Body of pancreas (tissue), 4 donors: ENCODE measurements at regions not wholly inside any gene's neighbourhood (a gene's known extent, or its start where the extent isn't known, plus 50 kb on each side); places are given as distances from the start of the nearest gene placed in this dataset.

Experiments used
- ATAC-seq: fragments of 150-250 bp; one replicate; pipeline ENCODE4 v1.9.1; 2016
- DNase-seq, 4 donors: peaks; one replicate each; pipeline ENCODE4 v3.0.0-alpha.2; 2019
- H3K27ac ChIP-seq, 4 donors: fragments of 200-600 bp; sonication (generic); 1 replicate in 3 of 4; 2 replicates in 1 of 4; pipeline versions ENCODE4 v1.5.1 to v1.6.1; 2016 to 2019; ENCODE audit warnings: mild to moderate bottlenecking in 1 of 4, mixed read lengths in 1 of 4, moderate library complexity in 1 of 4
- H3K27me3 ChIP-seq, 2 donors: fragments of 200-600 bp; sonication (generic); one replicate each; pipeline ENCODE4 v1.6.0; 2016; ENCODE audit warnings: mild to moderate bottlenecking in 1 of 2
- H3K36me3 ChIP-seq, 2 donors: fragments of 200-600 bp; sonication (generic); replicated peaks in 1 of 2; 2 replicates each; pipeline ENCODE4 v1.5.1; 2016; ENCODE audit warnings: low read depth in 2 of 2; ENCODE audit not compliant: insufficient read depth in 1 of 2
- H3K4me1 ChIP-seq: fragments of 200-600 bp; sonication (generic); one replicate; pipeline ENCODE4 v1.6.0; 2016
- H3K4me3 ChIP-seq, 2 donors: fragments of 200-600 bp; sonication (generic); 1 replicate in 1 of 2; 2 replicates in 1 of 2; pipeline ENCODE4 v1.5.1; 2016 to 2019
- H3K9me3 ChIP-seq, 3 donors: fragments of 200-600 bp; sonication (generic); 1 replicate in 2 of 3; 2 replicates in 1 of 3; pipeline ENCODE4 v1.5.1; 2016
- CTCF ChIP-seq, 7 experiments: fragments of 450-650 bp in 4 of 7; fragments of 200-600 bp in 3 of 7; sonication (generic) in 3 of 7; IDR thresholded peaks; one replicate each; pipeline ENCODE4 v1.5.1; 2016 to 2019; ENCODE audit warnings: antibody characterized with exemption in 7 of 7
- POLR2A ChIP-seq, 3 donors: fragments of 450-650 bp; IDR thresholded peaks; one replicate each; pipeline ENCODE4 v1.6.1; 2016; ENCODE audit warnings: antibody characterized with exemption in 3 of 3, mild to moderate bottlenecking in 2 of 3
- WGBS, 2 donors: methylation state at CpG; one replicate each; pipeline ENCODE4 v1.1.5; 2017; 5-methylcytosine and 5-hydroxymethylcytosine counted together
- intact Hi-C: fragments of 100-400 bp; cut with DNase I; formaldehyde crosslinking; loops from one replicate; pipeline ENCODE4 v1.15.1; 2023

DNA sequence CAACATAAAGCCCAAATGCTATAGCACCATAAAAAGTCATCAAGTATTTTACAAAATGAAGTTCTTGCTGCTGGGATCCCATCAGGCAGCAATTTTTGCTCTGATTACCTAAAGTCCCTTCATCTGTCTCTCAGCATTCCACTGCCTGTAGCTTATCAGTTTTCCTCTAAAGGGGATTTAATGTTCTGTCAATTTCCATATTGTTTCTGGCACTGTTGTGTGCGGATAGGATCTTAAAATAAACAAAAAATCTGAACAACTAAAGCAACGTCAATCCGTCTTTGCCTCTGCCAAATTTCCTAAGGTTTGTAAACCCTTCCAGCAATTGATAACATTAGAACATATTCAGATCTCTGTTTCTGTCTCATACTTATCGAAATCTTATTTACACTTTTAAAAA, 1126.3 kb upstream of the RAG2 start:
- Histone ChIP-seq H3K9me3 (no peaks in the 10 kb centered on the region), H3K4me3 (no peak overlapping the region), H3K36me3 (no peaks in the 10 kb centered on the region), H3K27ac (no peak overlapping the region), H3K27me3 (no peaks in the 10 kb centered on the region), H3K4me1 (no peaks in the 10 kb centered on the region)
- TF ChIP-seq CTCF (IDR thresholded peaks at IDR 0.05): no peak
- no peak for TF ChIP-seq POLR2A (IDR thresholded peaks at IDR 0.05)
- intact Hi-C loops: no loop called here
- ATAC-seq (no peak), DNase-seq (no peak)
- WGBS, 2 donors: 26 to 32% methylated on average over 4 of the region's 4 CpGs

- DNase-seq: no peak
Observed at GRCh38 chr11:37721485-37721884, 1123.4 kb upstream of the RAG2 start.

DNA sequence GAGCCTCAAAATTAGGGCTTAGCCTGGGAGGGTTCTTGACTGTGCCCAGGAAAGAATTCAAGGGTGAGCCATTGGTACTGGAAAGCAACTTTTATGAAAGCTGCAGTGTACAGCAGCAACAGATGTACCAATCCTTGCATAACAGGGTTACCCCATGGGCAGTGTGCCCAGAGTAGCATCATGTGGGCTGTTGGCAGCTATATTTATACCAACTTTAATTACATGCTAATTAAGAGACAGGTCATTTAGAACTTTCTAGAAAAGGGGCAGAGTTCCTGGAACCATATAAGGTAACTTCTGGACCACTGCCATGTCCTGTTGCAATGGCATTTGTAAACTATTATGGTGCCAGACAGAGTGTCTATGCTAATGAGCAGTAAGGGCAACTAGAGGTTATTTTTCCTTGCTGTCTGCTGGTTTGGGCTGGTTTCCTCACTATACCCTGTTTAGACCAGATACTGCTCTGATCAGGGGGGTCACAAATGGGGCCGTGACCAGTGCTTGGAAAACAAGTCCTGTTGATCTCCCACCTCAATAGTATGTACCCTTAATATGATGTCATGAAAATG, 1120.5 kb upstream of the RAG2 start:
- WGBS, 2 donors: 35 to 43% methylated on average over 1 of the region's 1 CpG
- Histone ChIP-seq H3K9me3 (no peaks in the 10 kb centered on the region), H3K27ac (no peak overlapping the region), H3K4me1 (no peaks in the 10 kb centered on the region), H3K27me3 (no peaks in the 10 kb centered on the region), H3K4me3 (no peak overlapping the region), H3K36me3 (no peaks in the 10 kb centered on the region)
- intact Hi-C loops: no loop called here
- ATAC-seq (no peak), DNase-seq (no peak)
- no peak for TF ChIP-seq CTCF (IDR thresholded peaks at IDR 0.05)
- no peak for TF ChIP-seq POLR2A (IDR thresholded peaks at IDR 0.05)

More at GRCh38 chr11:37721485-37721884, 1123.4 kb upstream of the RAG2 start:
- TF ChIP-seq POLR2A (IDR thresholded peaks at IDR 0.05): no peak
- TF ChIP-seq CTCF (IDR thresholded peaks at IDR 0.05): no peak
- Histone ChIP-seq H3K9me3 (no peaks in the 10 kb centered on the region), H3K36me3 (no peaks in the 10 kb centered on the region), H3K4me1 (no peaks in the 10 kb centered on the region), H3K27me3 (no peaks in the 10 kb centered on the region), H3K27ac (no peak overlapping the region), H3K4me3 (no peak overlapping the region)
- 62 to 70% methylated on average over 2 of the region's 2 CpGs for WGBS, 2 donors
- intact Hi-C loops: no loop called here
- ATAC-seq: no peak

DNA sequence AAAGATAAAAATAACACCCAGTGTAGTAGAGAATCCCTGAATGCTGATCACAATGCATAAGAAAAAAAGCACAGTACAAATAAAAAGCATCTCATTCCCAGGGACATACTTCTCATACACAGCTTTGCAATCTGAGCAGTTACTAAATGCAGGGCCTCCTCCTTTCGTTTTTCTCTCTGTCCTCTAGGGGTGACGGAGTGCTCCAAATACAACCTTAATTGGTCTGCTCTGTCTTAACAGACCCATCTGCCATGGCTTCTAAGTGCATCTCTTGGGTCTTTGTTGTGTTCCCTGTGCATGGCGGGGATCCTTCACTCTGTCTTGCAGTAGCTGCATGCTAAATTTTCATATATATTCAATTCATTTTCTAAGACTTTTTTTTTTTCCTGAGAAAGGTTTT, 1114.2 kb upstream of the RAG2 start:
- ATAC-seq (no peak), DNase-seq (no peak)
- intact Hi-C loops: no loop called here
- H3K27ac ChIP-seq: no peak overlapping the region
- H3K4me3 ChIP-seq: no peak overlapping the region
- H3K4me1 ChIP-seq: no peaks in the 10 kb centered on the region
- no peaks in the 10 kb centered on the region for H3K36me3 ChIP-seq
- H3K27me3 ChIP-seq: no peaks in the 10 kb centered on the region
- no peak for TF ChIP-seq POLR2A (IDR thresholded peaks at IDR 0.05)
- TF ChIP-seq CTCF (IDR thresholded peaks at IDR 0.05): no peak
- no peaks in the 10 kb centered on the region for H3K9me3 ChIP-seq
- WGBS, 2 donors: 24 to 45% methylated on average over 3 of the region's 3 CpGs

DNA sequence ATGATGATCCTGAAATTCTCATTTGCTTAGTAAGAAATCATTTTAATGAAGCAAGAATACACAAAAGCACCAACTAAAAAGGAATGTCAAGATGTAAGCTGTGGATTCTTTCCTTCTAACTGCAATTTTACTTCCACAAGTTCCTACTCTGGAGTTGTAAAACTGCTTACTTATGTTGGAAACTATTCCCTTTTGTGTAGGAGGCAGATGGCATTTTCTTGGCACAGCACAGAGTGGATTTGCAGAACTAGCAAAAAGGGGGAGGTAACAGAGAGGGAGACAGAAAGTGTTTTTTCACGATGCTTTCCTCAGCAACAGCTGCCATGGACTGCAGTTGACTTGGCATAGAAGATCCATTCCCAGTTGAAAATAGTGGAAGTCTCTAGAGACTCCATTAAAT, 1112.0 kb upstream of the RAG2 start:
- H3K4me3 ChIP-seq: no peak overlapping the region
- intact Hi-C loops: no loop called here
- no peaks in the 10 kb centered on the region for H3K4me1 ChIP-seq
- DNase-seq (no peak), ATAC-seq (no peak)
- no peaks in the 10 kb centered on the region for H3K9me3 ChIP-seq
- H3K27me3 ChIP-seq: no peaks in the 10 kb centered on the region
- TF ChIP-seq CTCF (IDR thresholded peaks at IDR 0.05) (no peak), POLR2A (IDR thresholded peaks at IDR 0.05) (no peak)
- H3K36me3 ChIP-seq: no peaks in the 10 kb centered on the region
- no peak overlapping the region for H3K27ac ChIP-seq
- 23 to 42% methylated on average over 1 of the region's 1 CpG for WGBS, 2 donors
